H1 (cell line): ENCODE measurements at regions not wholly inside any gene's neighbourhood (a gene's known extent, or its start where the extent isn't known, plus 50 kb on each side); places are given as distances from the start of the nearest gene placed in this dataset.

Experiments
- POLR2A ChIP-seq, 2 experiments: IDR thresholded peaks; 1 replicate in 1 of 2; 2 replicates in 1 of 2; pipeline ENCODE4 v1.6.1; 2011; ENCODE audit warnings: low read depth in 2 of 2, low read length in 2 of 2, mild to moderate bottlenecking in 2 of 2; ENCODE audit errors: control extremely low read depth in 1 of 2
- RFX5 ChIP-seq: IDR thresholded peaks from 2 replicates; pipeline ENCODE4 v1.6.1; 2011; ENCODE audit warnings: low read depth, low read length, improper control_type of control experiment, borderline replicate concordance

- TF ChIP-seq POLR2A (IDR thresholded peaks at IDR 0.05; ENCODE audit: control extremely low read depth in 1 of 2, low read depth in 2 of 2, low read length in 2 of 2), result no peak
- no peak for TF ChIP-seq RFX5
Measured at GRCh38 chr1:72485801-72486200, 203.5 kb upstream of the NEGR1 start.
